ENCODE measurements at regions not wholly inside any gene's neighbourhood (a gene's known extent, or its start where the extent isn't known, plus 50 kb on each side); places are given as distances from the start of the nearest gene placed in this dataset.

- no peak for TF ChIP-seq YY1 (IDR thresholded peaks at IDR 0.05; ENCODE audit: low read depth)
- TF ChIP-seq ZBTB7A (IDR thresholded peaks at IDR 0.05; ENCODE audit: low read depth), result no peak
- no peak for TF ChIP-seq FOXM1 (IDR thresholded peaks at IDR 0.05; ENCODE audit: borderline replicate concordance, low read depth)
- TF ChIP-seq EP300 (IDR thresholded peaks at IDR 0.05; ENCODE audit: borderline replicate concordance), result no peak
- no peak for TF ChIP-seq NFIC (IDR thresholded peaks at IDR 0.05)
- TF ChIP-seq USF1 (IDR thresholded peaks at IDR 0.05), result no peak
- TF ChIP-seq EGR1 (IDR thresholded peaks at IDR 0.05), result no peak
- TF ChIP-seq TEAD4 (IDR thresholded peaks at IDR 0.05), result no peak
- TF ChIP-seq RAD21 (IDR thresholded peaks at IDR 0.05; ENCODE audit: low read depth), result no peak
- TF ChIP-seq TCF12 (IDR thresholded peaks at IDR 0.05; ENCODE audit: low read depth), result no peak
- TF ChIP-seq CREB1 (IDR thresholded peaks at IDR 0.05; ENCODE audit: low read depth), result no peak
- no peak for TF ChIP-seq TAF1 (IDR thresholded peaks at IDR 0.05; ENCODE audit: low read depth)
- no peak for TF ChIP-seq CEBPB (IDR thresholded peaks at IDR 0.05)
- no peak for TF ChIP-seq MAX (IDR thresholded peaks at IDR 0.05)
- no peak for TF ChIP-seq REST (IDR thresholded peaks at IDR 0.05; ENCODE audit: low read depth)
These were observed 932.6 kb downstream of the SOCS6 start for GRCh38 chr18:71221405-71221804.

- no peak for TF ChIP-seq EP300 (IDR thresholded peaks at IDR 0.05; ENCODE audit: borderline replicate concordance)
- TF ChIP-seq TAF1 (IDR thresholded peaks at IDR 0.05; ENCODE audit: low read depth), result no peak
- TF ChIP-seq ZBTB7A (IDR thresholded peaks at IDR 0.05; ENCODE audit: low read depth), result no peak
- no peak for TF ChIP-seq FOXM1 (IDR thresholded peaks at IDR 0.05; ENCODE audit: borderline replicate concordance, low read depth)
- no peak for TF ChIP-seq YY1 (IDR thresholded peaks at IDR 0.05; ENCODE audit: low read depth)
- no peak for TF ChIP-seq RAD21 (IDR thresholded peaks at IDR 0.05; ENCODE audit: low read depth)
- no peak for TF ChIP-seq TCF12 (IDR thresholded peaks at IDR 0.05; ENCODE audit: low read depth)
- no peak for TF ChIP-seq REST (IDR thresholded peaks at IDR 0.05; ENCODE audit: low read depth)
- no peak for TF ChIP-seq USF1 (IDR thresholded peaks at IDR 0.05)
- no peak for TF ChIP-seq TEAD4 (IDR thresholded peaks at IDR 0.05)
- no peak for TF ChIP-seq CREB1 (IDR thresholded peaks at IDR 0.05; ENCODE audit: low read depth)
- no peak for TF ChIP-seq CEBPB (IDR thresholded peaks at IDR 0.05)
- no peak for TF ChIP-seq EGR1 (IDR thresholded peaks at IDR 0.05)
- TF ChIP-seq NFIC (IDR thresholded peaks at IDR 0.05), result no peak
- TF ChIP-seq MAX (IDR thresholded peaks at IDR 0.05), result no peak
These were observed 923.4 kb downstream of the SOCS6 start for GRCh38 chr18:71212222-71212621.

GRCh38 chr18:71209944-71210343, 921.1 kb downstream of the SOCS6 start:
- TF ChIP-seq EGR1 (IDR thresholded peaks at IDR 0.05) (no peak), RAD21 (IDR thresholded peaks at IDR 0.05; ENCODE audit: low read depth) (no peak), FOXM1 (IDR thresholded peaks at IDR 0.05; ENCODE audit: borderline replicate concordance, low read depth) (no peak), CEBPB (IDR thresholded peaks at IDR 0.05) (no peak), MAX (IDR thresholded peaks at IDR 0.05) (no peak)

GRCh38 chr18:71194438-71194837, 905.6 kb downstream of the SOCS6 start:
- TF ChIP-seq REST (IDR thresholded peaks at IDR 0.05; ENCODE audit: low read depth), result no peak
- no peak for TF ChIP-seq MAX (IDR thresholded peaks at IDR 0.05)
- no peak for TF ChIP-seq TEAD4 (IDR thresholded peaks at IDR 0.05)
- no peak for TF ChIP-seq FOXM1 (IDR thresholded peaks at IDR 0.05; ENCODE audit: borderline replicate concordance, low read depth)

Measured in Ishikawa (cell line).